HUES48 (cell line): ENCODE measurements at regions not wholly inside any gene's neighbourhood (a gene's known extent, or its start where the extent isn't known, plus 50 kb on each side); places are given as distances from the start of the nearest gene placed in this dataset.
"Not testable (repeated sequence)": the region's sequence is repeated elsewhere in the genome, so short reads cannot be mapped to it uniquely, and the experiment has no call there.

Experiments used
- H3K27ac ChIP-seq: one replicate; pipeline ENCODE4 v1.7.0; 2013; ENCODE audit warnings: low read depth, low read length, inconsistent platforms
- H3K27me3 ChIP-seq: 2 replicates; pipeline ENCODE4 v1.6.1; 2013; ENCODE audit warnings: mild to moderate bottlenecking, low read length; ENCODE audit not compliant: control insufficient read depth, insufficient read depth
- H3K36me3 ChIP-seq: 2 replicates; pipeline ENCODE4 v1.6.1; 2013; ENCODE audit warnings: low read length; ENCODE audit not compliant: control insufficient read depth, insufficient read depth
- H3K4me1 ChIP-seq: 2 replicates; pipeline ENCODE4 v1.6.1; 2013; ENCODE audit warnings: mild to moderate bottlenecking, low read length; ENCODE audit not compliant: control insufficient read depth, insufficient read depth
- H3K4me3 ChIP-seq: 2 replicates; pipeline ENCODE4 v1.5.1; 2013; ENCODE audit warnings: mild to moderate bottlenecking, low read depth, low read length
- H3K9ac ChIP-seq: 2 replicates; pipeline ENCODE4 v1.6.1; 2013; ENCODE audit warnings: mild to moderate bottlenecking, low read depth, low read length, moderate library complexity
- H3K9me3 ChIP-seq: 2 replicates; pipeline ENCODE4 v1.6.1; 2013; ENCODE audit warnings: low read length; ENCODE audit not compliant: control insufficient read depth, insufficient read depth

- Histone ChIP-seq H3K27me3 (no peaks in the 10 kb centered on the region), H3K9me3 (no peaks in the 10 kb centered on the region), H3K27ac (no peak overlapping the region), H3K9ac (no peak overlapping the region), H3K4me1 (no peaks in the 10 kb centered on the region), H3K36me3 (no peaks in the 10 kb centered on the region), H3K4me3 (no peak overlapping the region)
Measured at GRCh38 chr15:62250186-62250585, 85.1 kb upstream of the C2CD4B start.

- no peaks in the 10 kb centered on the region for H3K9me3 ChIP-seq
- H3K9ac ChIP-seq: no peak overlapping the region
- H3K27me3 ChIP-seq: no peaks in the 10 kb centered on the region
- H3K4me1 ChIP-seq: no peaks in the 10 kb centered on the region
- no peak overlapping the region for H3K27ac ChIP-seq
- H3K36me3 ChIP-seq: no peaks in the 10 kb centered on the region
- H3K4me3 ChIP-seq: no peak overlapping the region
Measured at GRCh38 chr15:62250978-62251377, 85.9 kb upstream of the C2CD4B start.

- H3K9me3 ChIP-seq: no peaks in the 10 kb centered on the region
- no peaks in the 10 kb centered on the region for H3K4me1 ChIP-seq
- no peak overlapping the region for H3K27ac ChIP-seq
- no peaks in the 10 kb centered on the region for H3K36me3 ChIP-seq
- H3K4me3 ChIP-seq: no peak overlapping the region
- H3K27me3 ChIP-seq: no peaks in the 10 kb centered on the region
- H3K9ac ChIP-seq: no peak overlapping the region
Measured at GRCh38 chr15:62253294-62253693, 88.2 kb upstream of the C2CD4B start.

- no peaks in the 10 kb centered on the region for H3K27me3 ChIP-seq
- H3K9me3 ChIP-seq: no peaks in the 10 kb centered on the region
- no peaks in the 10 kb centered on the region for H3K4me1 ChIP-seq
- H3K36me3 ChIP-seq: no peaks in the 10 kb centered on the region
- H3K4me3 ChIP-seq: no peak overlapping the region
- no peak overlapping the region for H3K9ac ChIP-seq
- H3K27ac ChIP-seq: no peak overlapping the region
Measured at GRCh38 chr15:62254137-62254934, 89.3 kb upstream of the C2CD4B start.

- H3K9me3 ChIP-seq, H3K36me3 ChIP-seq, H3K4me3 ChIP-seq, H3K27me3 ChIP-seq, H3K27ac ChIP-seq, H3K9ac ChIP-seq, H3K4me1 ChIP-seq: not testable (repeated sequence)
Measured at GRCh38 chr15:62256430-62256829, 91.3 kb upstream of the C2CD4B start.

- Histone ChIP-seq H3K9me3 (peaks cover 25% of the 10 kb centered on the region), H3K9ac (no peak overlapping the region), H3K27ac (no peak overlapping the region), H3K27me3 (no peaks in the 10 kb centered on the region), H3K36me3 (no peaks in the 10 kb centered on the region), H3K4me3 (no peak overlapping the region), H3K4me1 (no peaks in the 10 kb centered on the region)
Measured at GRCh38 chr15:62257996-62258521, 93.0 kb upstream of the C2CD4B start.

GRCh38 chr15:62262305-62262941 is 97.3 kb upstream of the C2CD4B start:
- H3K27me3 ChIP-seq: no peaks in the 10 kb centered on the region
- H3K9ac ChIP-seq: no peak overlapping the region
- H3K9me3 ChIP-seq: peaks cover 48% of the 10 kb centered on the region
- H3K4me1 ChIP-seq: no peaks in the 10 kb centered on the region
- no peaks in the 10 kb centered on the region for H3K36me3 ChIP-seq
- no peak overlapping the region for H3K27ac ChIP-seq
- no peak overlapping the region for H3K4me3 ChIP-seq

GRCh38 chr15:62264196-62264595 is 99.1 kb upstream of the C2CD4B start:
- Histone ChIP-seq H3K4me1 (no peaks in the 10 kb centered on the region), H3K27me3 (no peaks in the 10 kb centered on the region), H3K9ac (no peak overlapping the region), H3K9me3 (peaks cover 60% of the 10 kb centered on the region), H3K27ac (no peak overlapping the region), H3K4me3 (no peak overlapping the region), H3K36me3 (no peaks in the 10 kb centered on the region)

GRCh38 chr15:62269504-62269903 is 104.4 kb upstream of the C2CD4B start:
- Histone ChIP-seq H3K27ac (no peak overlapping the region), H3K4me3 (no peak overlapping the region), H3K9me3 (peaks cover 42% of the 10 kb centered on the region), H3K36me3 (no peaks in the 10 kb centered on the region), H3K9ac (no peak overlapping the region), H3K27me3 (no peaks in the 10 kb centered on the region), H3K4me1 (no peaks in the 10 kb centered on the region)

- Histone ChIP-seq H3K27ac (no peak overlapping the region), H3K9ac (no peak overlapping the region), H3K27me3 (no peaks in the 10 kb centered on the region), H3K36me3 (no peaks in the 10 kb centered on the region), H3K4me1 (no peaks in the 10 kb centered on the region), H3K4me3 (no peak overlapping the region), H3K9me3 (peaks cover 42% of the 10 kb centered on the region)
Measured at GRCh38 chr15:62270216-62270921, 105.3 kb upstream of the C2CD4B start.

GRCh38 chr15:62272290-62272689 is 107.2 kb upstream of the C2CD4B start:
- Histone ChIP-seq H3K9me3 (peaks cover 33% of the 10 kb centered on the region), H3K27me3 (no peaks in the 10 kb centered on the region), H3K4me1 (no peaks in the 10 kb centered on the region), H3K9ac (no peak overlapping the region), H3K36me3 (no peaks in the 10 kb centered on the region), H3K27ac (no peak overlapping the region), H3K4me3 (no peak overlapping the region)
